ENCODE measurements at regions not wholly inside any gene's neighbourhood (a gene's known extent, or its start where the extent isn't known, plus 50 kb on each side); places are given as distances from the start of the nearest gene placed in this dataset.

DNA sequence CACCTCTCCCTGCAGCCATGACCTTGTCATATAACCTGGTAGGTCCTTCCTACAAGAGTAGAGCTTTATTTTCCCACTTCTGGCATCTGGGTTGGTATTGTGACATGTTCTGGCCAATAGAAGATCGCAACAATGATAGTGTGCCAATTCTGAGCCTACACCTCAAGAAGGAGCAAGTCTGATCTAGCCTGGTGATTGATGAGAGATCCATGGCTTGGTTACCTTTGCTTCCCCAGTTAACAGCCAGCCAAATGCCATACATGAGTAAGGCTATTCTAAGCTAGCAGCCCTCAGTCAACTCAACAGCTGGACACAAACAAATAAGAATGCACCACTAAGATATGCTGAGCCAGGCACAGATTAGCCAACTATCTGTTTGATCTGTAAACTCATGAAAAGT lies 226.7 kb downstream of the LMO4 start:
- DNase-seq (ENCODE audit: extremely low read depth, low read depth, low spot score) = no peak

DNA sequence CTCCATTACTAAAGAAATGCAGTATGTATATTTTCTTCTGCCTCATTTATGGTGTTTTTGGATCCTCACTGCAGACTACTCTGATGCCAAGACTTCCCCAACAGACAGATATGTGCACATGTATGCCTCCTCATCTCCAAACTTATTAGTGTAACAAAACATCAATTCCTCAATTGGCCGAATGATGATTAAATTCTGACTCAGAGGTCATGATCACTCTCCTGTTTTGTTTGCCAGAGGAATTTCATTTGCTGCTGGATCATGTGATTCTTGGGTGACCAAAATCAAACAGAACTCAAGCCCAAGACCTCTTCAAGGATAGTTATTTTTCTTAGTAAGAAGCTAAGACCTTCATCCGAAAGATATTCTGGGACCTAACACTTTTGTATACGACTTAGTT lies 227.6 kb downstream of the LMO4 start:
- DNase-seq (ENCODE audit: extremely low read depth, low read depth, low spot score) = no peak

DNA sequence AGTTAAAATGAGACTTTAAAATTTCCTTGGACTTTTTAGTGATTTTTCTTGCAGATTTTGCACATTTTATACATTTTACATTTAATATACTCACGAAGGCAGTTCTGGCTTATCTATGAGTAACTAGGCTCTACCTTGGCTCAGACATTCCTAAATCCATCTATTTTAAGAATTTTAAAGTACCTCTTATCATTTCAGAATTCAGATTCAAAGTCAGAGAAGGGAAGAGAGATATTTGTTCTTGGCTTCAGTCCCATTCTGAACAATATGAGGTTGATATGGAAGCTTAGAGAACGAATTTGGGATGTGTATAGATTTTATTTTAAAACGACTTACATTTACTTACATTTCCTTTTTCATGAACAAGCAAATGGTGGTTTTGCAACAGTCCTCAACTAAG lies 230.2 kb downstream of the LMO4 start:
- no peak for DNase-seq (ENCODE audit: extremely low read depth, low read depth, low spot score)

DNA sequence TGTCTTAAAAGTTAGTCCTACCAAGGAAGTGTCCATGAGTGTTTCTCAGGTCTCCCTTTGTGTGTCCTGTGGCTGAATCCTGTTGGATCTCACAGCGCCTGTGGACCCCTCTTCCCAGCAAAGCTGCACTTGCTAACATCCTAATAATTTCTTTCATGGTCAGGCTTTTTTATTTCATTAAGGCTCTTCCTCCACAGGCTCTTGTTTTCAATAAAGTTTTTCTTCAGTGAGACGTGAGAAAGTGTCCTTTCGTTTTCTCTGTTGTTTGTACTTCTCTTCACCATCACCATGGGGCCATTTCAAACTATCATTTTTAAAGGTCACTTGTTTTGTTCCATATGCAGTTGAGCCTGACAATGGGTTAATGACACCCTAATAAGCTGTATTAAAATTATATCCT lies 231.5 kb downstream of the LMO4 start:
- DNase-seq (ENCODE audit: extremely low read depth, low read depth, low spot score) = no peak

DNA sequence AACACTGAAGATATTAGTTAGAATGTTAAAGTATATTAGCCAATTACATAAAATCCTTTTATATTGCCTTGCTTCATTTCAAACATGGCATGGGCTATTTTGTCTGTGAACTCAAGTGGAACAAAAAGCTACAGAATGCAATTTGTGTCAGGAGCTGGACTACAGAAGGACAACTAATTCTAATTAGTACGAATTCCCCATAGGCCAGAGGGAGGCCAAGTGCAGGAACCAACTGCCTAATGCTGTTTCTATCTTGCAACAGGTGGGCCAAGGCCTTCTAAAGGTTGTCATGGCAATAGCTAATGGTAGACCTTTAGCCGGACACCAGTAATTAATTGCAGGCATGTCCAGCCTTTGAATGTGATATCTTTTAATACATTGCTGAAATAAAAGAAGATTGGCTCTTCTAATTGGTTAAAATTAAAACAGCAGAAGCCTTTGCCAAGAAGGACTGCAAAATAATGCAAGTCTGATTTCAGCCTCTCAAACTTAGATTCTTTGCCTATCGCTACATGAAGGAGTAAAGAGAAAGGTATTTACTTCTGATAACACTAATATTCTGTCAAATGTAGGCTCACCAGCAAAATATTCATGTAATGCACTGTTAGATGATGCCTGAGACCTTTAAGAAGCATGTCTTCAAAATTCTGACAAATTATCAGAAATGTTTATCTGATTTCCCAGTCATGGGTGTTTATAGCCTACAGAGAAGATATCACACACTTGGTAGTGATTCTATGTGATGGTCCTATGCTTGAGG lies 232.1 kb downstream of the LMO4 start:
- DNase-seq (ENCODE audit: extremely low read depth, low read depth, low spot score) = no peak

DNA sequence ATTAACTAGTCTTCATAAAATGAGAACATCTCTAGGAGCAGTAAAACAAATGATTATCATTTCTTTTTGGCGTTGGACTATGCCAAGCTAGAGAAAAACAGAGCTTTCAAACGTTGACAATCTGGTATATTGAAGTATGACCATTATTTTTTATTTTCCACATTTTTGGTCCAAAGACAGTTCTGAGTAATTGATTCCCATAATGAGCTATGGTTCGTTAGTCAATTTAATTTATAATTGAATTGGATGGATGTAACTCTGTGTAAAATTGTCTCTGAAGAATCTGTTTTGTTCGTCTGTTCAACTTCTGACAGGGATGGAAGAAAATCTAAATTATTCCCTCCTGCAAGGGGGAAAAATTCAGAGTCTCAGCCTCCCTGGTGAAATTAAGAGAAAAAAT lies 234.5 kb downstream of the LMO4 start:
- DNase-seq (ENCODE audit: extremely low read depth, low read depth, low spot score) = no peak

DNA sequence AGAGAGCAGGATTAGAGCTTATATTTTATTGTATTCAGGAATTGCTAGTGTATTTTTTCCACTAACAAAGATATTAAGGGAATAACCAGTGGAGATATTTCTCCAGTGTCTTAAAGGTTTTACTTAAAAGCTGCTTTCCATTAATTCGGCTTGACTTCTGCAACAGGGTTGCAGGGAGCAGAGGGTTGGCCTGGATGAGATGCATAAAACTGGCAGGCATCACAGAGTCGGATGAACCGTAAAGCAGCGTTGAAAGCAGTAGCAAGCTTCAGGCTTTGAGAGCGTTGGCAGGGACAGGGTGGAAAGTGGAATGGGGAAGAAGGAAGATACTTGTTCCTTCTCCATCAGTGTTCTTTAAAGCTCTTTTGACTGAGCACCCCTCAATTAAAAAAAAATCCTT lies 237.2 kb downstream of the LMO4 start:
- no peak for DNase-seq (ENCODE audit: extremely low read depth, low read depth, low spot score)

DNA sequence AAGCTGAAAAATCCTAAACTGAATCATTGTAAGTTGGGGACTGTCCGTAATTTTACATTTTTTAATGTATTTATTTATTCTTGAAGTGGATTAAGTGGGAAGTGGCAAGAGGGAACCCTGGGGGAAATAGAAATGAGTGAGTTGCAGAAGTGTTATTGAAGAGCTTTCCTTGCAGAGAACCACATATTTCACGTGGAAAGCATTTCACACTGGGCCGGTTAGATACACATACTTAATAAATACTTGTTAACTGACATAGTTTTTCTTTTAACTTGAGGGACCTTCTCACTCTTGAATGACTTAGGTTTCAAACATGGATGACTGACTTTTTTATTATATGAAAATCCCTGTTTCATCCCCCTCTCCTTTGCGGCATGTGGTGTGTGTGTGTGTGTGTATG lies 239.3 kb downstream of the LMO4 start:
- DNase-seq (ENCODE audit: extremely low read depth, low read depth, low spot score) = no peak

DNA sequence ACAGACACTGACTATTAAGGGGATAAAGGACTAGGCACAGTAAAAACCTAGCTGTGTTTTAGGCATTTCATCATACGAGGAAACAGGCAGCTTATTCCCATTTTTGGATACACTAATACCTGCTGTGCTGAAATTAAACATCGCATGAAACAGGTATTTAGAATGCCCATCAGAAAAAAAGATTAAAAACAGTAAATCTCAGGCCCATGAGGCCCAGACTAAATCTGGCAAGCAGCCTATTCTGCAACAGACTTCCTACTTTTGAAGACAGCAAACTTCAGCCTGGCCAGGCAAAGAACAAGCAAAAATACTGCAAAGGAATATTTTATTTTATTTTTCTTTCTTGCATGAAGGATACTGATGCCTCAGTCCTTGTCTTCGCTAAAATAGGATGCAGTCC lies 240.2 kb downstream of the LMO4 start:
- no peak for DNase-seq (ENCODE audit: extremely low read depth, low read depth, low spot score)

DNA sequence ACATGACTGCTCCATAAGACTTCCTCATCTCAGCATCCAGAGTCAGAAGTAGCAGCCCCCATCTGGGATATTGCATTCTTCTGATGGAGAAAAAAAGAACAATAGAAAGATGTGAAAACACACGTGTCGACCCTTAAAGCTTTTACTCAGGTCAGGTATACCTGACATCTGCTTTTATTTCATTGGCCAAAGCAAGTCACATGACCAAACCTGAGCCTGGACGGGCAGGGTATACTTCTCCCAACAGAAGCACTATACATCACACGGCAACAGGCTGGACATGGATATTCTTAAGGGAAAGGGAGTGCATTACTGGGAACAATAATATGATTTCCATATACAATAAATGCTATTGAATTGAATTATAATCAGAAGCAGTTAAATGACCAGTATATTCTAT lies 243.3 kb downstream of the LMO4 start:
- no peak for DNase-seq (ENCODE audit: extremely low read depth, low read depth, low spot score)

DNA sequence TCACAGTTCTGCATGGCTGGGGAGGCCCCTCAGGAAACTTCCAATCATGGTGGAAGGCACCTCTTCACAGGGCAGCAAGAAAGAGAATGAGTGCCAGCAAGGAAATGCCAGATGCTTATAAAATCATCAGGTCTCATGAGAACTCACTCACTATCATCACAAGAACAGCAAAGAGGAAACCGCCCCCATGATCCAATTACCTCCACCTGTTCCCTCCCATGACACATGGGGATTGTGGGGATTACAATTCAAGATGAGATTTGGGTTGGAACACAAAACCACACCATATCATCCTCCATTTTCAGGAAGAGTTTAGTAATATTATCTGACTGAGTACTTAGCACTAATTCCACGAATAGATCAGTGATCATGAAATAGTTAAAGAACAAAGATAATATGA lies 244.2 kb downstream of the LMO4 start:
- no peak for DNase-seq (ENCODE audit: extremely low read depth, low read depth, low spot score)

DNA sequence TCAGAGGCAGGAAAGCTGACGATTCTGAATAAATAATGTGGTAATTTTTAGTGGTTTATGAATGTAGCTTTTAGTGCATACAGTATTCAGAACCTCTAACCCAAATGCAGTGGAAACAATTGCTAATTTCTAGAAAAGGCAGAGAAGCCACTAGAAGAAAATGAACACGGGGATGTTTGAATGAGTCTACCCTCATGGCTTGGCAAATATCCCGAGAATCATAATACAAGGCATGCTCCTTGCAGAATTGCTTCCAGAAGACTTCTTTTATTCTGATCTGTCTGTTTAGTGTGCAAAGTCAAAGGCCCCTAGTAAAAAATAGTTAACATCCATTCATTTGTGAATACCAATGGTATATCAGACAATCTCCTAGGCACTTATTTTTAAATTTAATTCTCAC lies 246.8 kb downstream of the LMO4 start:
- DNase-seq (ENCODE audit: extremely low read depth, low read depth, low spot score) = no peak

DNA sequence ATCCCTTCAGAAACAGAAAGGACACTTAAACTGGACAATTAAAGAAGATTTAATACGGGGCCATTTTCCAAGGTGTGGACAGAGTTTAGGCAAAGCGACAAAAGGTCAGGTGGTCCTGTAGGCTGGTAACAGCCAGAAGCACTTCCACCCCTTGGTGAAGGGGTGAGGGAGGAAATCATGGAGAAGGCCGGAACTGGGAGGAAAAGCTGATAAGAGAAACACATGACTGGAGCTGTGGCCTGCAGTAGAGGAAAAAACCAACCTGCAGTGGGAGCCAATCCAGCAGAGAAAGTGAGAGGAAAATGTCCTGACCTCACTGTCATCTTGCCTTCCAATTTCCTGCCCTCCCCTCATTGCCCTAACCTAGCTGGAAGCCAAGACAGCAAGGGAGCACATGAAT lies 249.8 kb downstream of the LMO4 start:
- no peak for DNase-seq (ENCODE audit: extremely low read depth, low read depth, low spot score)

DNA sequence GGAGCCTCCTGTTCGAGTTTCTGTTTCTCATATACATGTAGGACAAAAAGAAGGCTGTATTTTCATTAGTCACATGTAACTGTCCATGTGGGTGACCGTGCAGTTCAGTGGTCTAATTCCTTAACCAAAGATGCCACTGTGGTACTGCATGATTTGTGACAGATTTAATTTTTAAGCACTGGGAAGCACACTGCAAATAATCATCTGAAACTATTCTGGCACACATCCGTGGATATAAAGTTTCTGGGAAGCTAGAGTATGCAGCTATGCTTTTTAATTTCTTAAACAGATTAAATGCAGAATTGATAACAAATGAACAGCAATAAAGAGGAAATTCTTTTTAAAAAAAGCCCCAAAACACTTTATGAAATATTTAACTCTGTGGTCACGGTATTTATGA lies 254.8 kb downstream of the LMO4 start:
- no peak for DNase-seq (ENCODE audit: extremely low read depth, low read depth, low spot score)

DNA sequence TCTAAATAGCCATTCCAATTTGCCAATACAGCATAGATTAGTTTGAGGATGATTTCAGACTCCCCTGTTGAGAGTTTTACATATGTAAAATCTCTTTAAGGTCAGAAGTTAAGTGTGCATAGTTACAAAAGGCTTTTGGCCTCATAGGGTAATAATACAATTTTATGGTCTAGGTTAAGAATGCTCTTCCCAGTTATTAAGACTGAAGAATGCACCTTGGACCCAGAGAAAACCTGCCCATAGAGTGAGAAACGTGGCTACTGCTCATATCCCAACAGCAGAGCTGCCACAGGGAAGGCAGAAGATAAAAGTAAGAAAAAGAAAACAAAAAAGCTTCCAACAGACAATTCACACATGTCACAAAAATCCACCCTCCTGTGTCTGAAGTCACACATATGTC lies 255.9 kb downstream of the LMO4 start:
- DNase-seq (ENCODE audit: extremely low read depth, low read depth, low spot score) = no peak

DNA sequence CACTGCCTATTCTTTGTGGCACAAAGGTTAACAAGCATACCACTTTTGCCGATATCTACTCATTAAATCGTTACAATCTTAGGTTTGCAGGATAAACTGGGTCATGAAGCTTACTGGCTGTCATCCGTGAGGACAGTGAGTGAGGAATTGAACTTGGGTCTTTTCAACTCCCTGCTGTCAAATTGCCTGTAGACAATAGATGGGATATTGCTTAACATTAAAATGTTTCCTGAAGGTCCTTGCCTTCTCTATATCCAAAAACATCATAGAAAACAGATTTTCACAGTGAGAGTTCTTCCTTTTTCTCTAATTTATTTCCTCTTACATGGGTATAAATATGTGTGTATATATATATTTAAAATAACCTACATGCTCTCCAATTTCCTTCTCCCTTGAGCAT lies 257.8 kb downstream of the LMO4 start:
- no peak for DNase-seq (ENCODE audit: extremely low read depth, low read depth, low spot score)

DNA sequence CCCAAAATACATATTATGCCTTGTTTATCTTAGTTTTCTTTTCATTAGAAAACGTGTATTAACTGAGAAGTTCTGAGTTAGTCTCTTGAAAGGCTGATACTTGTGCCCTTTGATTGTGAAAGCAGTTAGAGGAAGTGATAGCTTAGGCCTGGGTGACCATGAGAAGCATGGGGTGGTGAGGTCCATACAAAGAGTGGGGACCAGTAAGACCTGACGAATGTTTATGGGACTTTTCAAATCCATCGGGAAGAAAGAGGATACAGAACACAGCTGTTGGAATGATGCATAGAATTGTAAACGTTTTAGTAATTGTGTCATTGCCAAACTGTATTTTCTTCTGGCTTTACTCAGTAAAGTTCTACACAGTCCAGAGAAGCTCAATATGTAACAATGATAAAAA lies 259.8 kb downstream of the LMO4 start:
- no peak for DNase-seq (ENCODE audit: extremely low read depth, low read depth, low spot score)

DNA sequence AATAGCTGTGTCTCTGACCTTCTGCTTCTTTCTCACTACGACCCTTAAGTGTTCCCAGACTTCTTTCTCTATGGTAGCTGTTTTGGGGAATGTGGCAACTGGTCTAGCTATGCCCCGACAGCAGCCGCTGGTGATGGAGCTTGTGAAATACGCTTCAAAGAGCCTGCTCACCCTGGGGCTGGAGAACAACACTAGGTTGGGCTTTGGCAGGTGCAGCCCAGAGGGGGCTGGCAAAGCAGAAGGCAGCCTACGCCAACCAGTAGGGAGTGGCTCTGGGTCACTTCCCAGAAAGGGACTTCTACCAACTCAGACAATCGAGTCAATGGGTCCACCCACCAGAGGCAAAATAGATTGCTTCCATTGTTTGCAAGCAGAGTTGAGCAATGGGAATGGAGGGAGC lies 262.8 kb downstream of the LMO4 start:
- DNase-seq (ENCODE audit: extremely low read depth, low read depth, low spot score) = no peak

DNA sequence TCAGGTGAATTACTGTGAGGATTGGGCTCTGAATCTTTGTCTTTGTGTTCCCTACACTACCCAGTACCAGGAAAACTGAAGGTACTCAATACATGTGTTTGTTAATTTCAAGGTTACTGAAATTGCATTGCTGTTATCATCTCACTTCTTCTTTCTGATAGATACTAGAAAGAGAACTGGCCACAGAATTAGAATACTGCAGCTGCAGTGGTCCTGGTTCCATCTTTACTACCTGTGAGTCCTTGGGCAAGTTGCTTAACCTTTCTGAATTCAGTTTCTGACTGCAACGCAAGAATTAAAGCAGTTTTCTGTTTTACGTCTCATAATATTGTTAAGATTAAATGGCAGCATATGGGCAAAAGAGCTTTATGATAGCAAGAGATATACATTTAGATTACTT lies 263.5 kb downstream of the LMO4 start:
- no peak for DNase-seq (ENCODE audit: extremely low read depth, low read depth, low spot score)

DNA sequence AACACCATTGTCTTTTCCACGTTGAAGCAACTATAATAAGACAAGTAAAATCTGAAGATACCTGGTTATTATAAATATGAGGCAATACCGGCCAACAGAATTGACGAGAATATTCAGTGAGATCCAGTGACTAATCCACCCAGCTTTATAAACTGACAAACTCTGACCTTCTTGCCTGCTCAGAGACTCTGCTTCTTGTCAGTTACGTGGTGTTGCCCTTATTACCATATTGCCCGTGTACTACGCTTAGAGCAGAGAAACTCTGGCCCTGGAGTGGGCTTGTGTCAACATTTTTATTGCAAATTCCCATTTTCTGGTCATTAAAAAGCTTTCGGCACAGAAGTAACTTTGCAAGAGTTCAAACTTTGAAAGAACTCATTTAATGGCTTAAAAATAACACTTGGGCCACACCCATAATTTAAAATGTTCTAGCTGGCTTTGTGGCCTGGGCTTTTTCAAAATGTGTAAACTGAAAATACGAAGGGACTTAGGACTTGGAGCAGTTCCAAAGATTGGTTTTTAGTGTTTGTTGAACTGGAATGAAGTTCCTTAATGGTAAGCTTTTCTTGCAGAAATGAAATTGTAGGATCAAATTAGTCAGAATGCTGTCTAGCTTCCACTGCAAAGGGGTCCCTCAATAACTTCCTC lies 266.2 kb downstream of the LMO4 start:
- DNase-seq (ENCODE audit: extremely low read depth, low read depth, low spot score) = no peak

DNA sequence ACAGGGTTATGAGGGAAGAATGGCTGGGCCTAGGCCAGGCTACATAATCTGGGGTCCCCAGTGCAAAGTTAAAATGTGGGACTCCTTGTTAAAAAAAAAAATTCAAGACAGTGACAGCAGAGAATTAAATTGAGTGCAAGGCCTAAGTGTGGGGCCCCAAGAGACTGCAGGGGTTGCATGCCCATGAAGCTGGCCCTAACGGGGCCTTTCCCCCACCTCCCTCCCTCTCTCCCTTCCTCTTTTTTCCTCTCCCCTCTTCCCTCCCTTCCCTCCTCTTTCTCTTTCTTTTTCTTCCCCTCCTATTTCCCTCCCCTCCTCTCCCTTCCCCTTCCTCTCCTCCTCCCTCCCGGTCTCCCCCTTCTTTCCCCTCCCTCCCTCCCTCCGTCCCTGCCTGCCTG lies 266.7 kb downstream of the LMO4 start:
- DNase-seq (ENCODE audit: extremely low read depth, low read depth, low spot score) = no peak

DNA sequence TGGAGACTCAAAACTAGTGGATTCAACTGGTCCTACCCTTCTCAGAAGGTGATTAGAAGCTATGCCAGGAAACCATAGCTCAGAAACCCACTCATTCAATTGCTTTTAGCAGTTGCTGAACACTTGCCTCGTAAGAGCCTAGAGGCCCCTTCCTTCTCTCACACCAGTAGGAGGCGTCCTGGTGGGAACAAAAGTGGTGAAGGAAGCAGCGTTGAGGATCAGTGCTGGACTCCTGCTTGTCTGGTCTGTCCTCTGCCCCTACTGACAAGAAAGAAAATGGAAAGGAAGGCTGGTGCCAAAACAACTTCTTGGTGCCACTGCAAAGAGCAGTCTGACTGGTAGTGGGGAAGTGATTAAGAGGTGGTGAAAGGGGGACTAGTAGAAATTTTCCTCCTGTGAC lies 269.7 kb downstream of the LMO4 start:
- no peak for DNase-seq (ENCODE audit: extremely low read depth, low read depth, low spot score)

DNA sequence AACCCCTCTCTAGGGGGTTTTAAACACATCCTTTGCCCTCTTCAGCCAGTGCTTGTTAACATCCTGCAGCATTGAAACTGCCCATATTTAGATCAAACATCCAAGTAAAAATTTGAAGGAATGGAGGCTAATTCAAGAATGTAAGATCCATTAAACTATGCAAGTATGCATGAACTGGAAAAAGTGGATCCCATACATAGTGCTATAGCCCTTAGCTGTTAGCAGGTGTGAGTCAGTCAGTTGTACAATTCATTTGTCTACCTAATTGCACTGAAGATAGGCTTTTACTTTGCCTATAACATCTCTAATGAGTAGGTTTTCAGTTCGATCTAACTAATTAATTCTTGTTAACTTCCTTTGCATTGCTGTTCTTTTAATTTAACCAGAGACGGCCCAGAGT lies 270.9 kb downstream of the LMO4 start:
- DNase-seq (ENCODE audit: extremely low read depth, low read depth, low spot score) = no peak
